Right lobe of liver (tissue), 4 donors: ENCODE measurements at regions not wholly inside any gene's neighbourhood (a gene's known extent, or its start where the extent isn't known, plus 50 kb on each side); places are given as distances from the start of the nearest gene placed in this dataset.

ENCODE experiments used
- CTCF ChIP-seq, 4 donors: fragments of 200-600 bp in 3 of 4; fragments of 450-650 bp in 1 of 4; IDR thresholded peaks; one replicate each; pipeline versions ENCODE4 v1.5.1 to v1.8.0; 2016 to 2022; ENCODE audit warnings: antibody characterized with exemption in 4 of 4, mild to moderate bottlenecking in 2 of 4
- POLR2A ChIP-seq: fragments of 450-650 bp; IDR thresholded peaks from one replicate; pipeline ENCODE4 v1.6.1; 2017; ENCODE audit warnings: antibody characterized with exemption, mild to moderate bottlenecking
- donor health status: DM: no; HTN: no; CAD: no.
- donor health status: DM: no; HTN: no; CAD: no.
- donor health status: DM: no; HTN: yes; CAD: no.

- TF ChIP-seq CTCF (IDR thresholded peaks at IDR 0.05), result no peak
- no peak for TF ChIP-seq POLR2A
Observed at GRCh38 chr5:118628660-118629354, 359.5 kb downstream of the DTWD2 start.
